GM13977 (cell line): ENCODE measurements at regions not wholly inside any gene's neighbourhood (a gene's known extent, or its start where the extent isn't known, plus 50 kb on each side); places are given as distances from the start of the nearest gene placed in this dataset.

Experiments used
- DNase-seq: peaks from one replicate; pipeline ENCODE4 v3.0.0; 2012; ENCODE audit warnings: low spot score
- CTCF ChIP-seq: IDR thresholded peaks from 2 replicates; pipeline ENCODE4 v1.5.1; 2012; ENCODE audit warnings: mild to moderate bottlenecking, control low read depth; ENCODE audit not compliant: insufficient read depth; ENCODE audit errors: extremely low read depth, missing control alignments
- in situ Hi-C: fragments of 300-500 bp; cut with MboI; formaldehyde crosslinking; loops from one replicate; pipeline ENCODE4 v1.12.0; 2022; ENCODE audit warnings: low sequenced_read_pairs, low pct_unique_long_range_greater_than_20kb, mixed read lengths, inconsistent platforms; ENCODE audit not compliant: unreplicated experiment

GRCh38 chr2:21330786-21331391 lies 207.1 kb downstream of the TDRD15 start:
- in situ Hi-C loops = no loop called here
- no peak for TF ChIP-seq CTCF
- DNase-seq = no peak

GRCh38 chr2:21331625-21332370 lies 208.0 kb downstream of the TDRD15 start:
- in situ Hi-C loops = no loop called here
- no peak for DNase-seq
- TF ChIP-seq CTCF = no peak

- no peak for TF ChIP-seq CTCF
- in situ Hi-C loops = no loop called here
- DNase-seq = no peak
Measured at GRCh38 chr2:21332993-21333625, 209.3 kb downstream of the TDRD15 start.

GRCh38 chr2:21333684-21334083 lies 209.9 kb downstream of the TDRD15 start:
- DNase-seq = no peak
- in situ Hi-C loops = no loop called here
- TF ChIP-seq CTCF = no peak

DNA sequence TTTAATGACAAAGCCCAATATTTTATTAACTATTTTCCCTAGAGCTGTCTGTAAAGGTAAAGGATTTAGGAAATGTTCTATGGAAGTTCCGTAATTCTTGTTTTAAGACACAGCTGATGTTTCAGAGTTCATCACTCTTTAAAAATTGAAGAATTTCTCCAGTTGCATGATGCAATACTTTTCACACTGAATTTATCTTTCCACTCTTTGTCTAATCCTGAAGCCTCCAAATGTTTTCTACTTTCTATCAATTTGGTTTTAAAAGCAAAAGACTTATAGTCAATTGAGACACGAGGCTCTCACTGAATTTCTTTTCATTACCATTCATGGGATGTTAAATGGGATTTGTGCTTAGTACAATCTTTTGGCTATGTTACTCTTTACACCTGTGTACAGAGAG lies 223.2 kb downstream of the TDRD15 start:
- TF ChIP-seq CTCF = no peak
- DNase-seq = no peak
- in situ Hi-C loops = no loop called here

DNA sequence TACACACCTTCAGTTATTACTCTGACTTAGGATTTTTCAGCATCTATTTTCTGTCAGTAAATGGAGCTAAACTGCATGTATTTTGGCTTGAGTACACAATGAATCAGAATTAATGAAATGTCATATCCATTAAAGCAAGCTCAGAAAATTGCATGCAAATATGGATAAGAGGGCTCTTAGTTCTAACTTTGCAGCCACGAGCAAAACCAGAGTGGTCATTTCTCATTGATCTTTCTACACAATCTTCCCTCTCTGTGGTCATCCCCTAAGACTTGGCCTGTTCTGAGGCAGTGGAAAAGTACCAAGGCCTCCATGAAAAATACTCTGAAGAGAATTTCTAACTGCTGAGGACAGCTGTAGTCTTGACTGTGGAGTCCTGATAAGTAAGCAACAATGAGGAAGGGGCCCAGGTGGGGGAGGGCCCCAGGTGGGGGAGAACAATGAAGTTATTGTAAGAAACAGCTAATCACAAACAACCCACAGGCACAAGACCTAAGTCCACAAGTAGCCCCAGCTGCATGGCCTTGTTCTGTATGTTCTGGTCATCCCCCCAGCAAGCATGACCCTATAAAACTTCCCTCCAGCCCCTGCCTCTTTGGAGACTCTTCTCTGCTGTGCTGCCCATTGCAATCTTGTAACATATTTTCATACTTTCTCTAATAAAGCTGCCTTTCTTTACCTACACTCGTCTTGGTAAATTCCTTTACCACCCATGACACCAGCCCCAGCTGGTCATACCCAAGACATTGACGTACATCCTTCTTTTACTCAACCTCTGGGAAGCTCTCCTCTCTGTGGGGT lies 230.3 kb downstream of the TDRD15 start:
- in situ Hi-C loops = no loop called here
- no peak for DNase-seq
- no peak for TF ChIP-seq CTCF
